ENCODE measurements at regions not wholly inside any gene's neighbourhood (a gene's known extent, or its start where the extent isn't known, plus 50 kb on each side); places are given as distances from the start of the nearest gene placed in this dataset.

GRCh38 chr4:178066338-178066941, 624.2 kb upstream of the AGA start:
- Histone ChIP-seq H3K4me1 (ENCODE audit: control insufficient read depth in 1 of 2, insufficient read depth in 2 of 2, low read length in 2 of 2) (no peaks in the 10 kb centered on the region), H3K4me3 (replicated peaks in 1 of 3; ENCODE audit: low read depth in 2 of 3, low read length in 3 of 3) (no peak overlapping the region), H2AFZ (ENCODE audit: insufficient read depth, low read depth, low read length, poor library complexity, severe bottlenecking) (no peak overlapping the region), H3K9me3 (replicated peaks in 1 of 2; ENCODE audit: control insufficient read depth in 1 of 2, insufficient read depth in 1 of 2, low read length in 2 of 2) (peaks cover 0 to 7% of the 10 kb centered on the region in 2 donors), H3K79me2 (ENCODE audit: insufficient read depth, low read length) (no peaks in the 10 kb centered on the region), H3K27ac (ENCODE audit: low read depth in 1 of 2, low read length in 2 of 2) (no peak overlapping the region), H3K36me3 (replicated peaks in 1 of 2; ENCODE audit: control insufficient read depth in 1 of 2, insufficient read depth in 2 of 2, low read length in 2 of 2) (no peaks in the 10 kb centered on the region), H3K27me3 (ENCODE audit: control insufficient read depth in 2 of 2, insufficient read depth in 2 of 2, low read length in 2 of 2) (no peaks in the 10 kb centered on the region), H4K20me1 (ENCODE audit: insufficient read depth, low read length) (no peaks in the 10 kb centered on the region), H3K9ac (ENCODE audit: insufficient read depth, low read length, poor library complexity, severe bottlenecking) (no peak overlapping the region), H3K4me2 (replicated peaks; ENCODE audit: extremely low read depth, low read length, poor library complexity, severe bottlenecking) (no peak overlapping the region)
- TF ChIP-seq CTCF (IDR thresholded peaks at IDR 0.05): no peak
- no peak for DNase-seq
- WGBS (ENCODE audit: insufficient coverage): no CpG with 5 or more reads among the region's 2 CpGs
- H3K27me3 Mint-ChIP-seq (ENCODE audit: low read depth in 3 of 3): no peaks in the 10 kb centered on the region
- H3K27ac Mint-ChIP-seq: no peak overlapping the region
- H3K9me3 Mint-ChIP-seq: peaks cover 0 to 5% (median 0%) of the 10 kb centered on the region in 7 donors
- no peak overlapping the region for H3K4me3 Mint-ChIP-seq
- no peaks in the 10 kb centered on the region for H3K36me3 Mint-ChIP-seq
- H3K4me1 Mint-ChIP-seq: no peaks in the 10 kb centered on the region
- intact Hi-C loops (cut with micrococcal nuclease): no loop called here

DNA sequence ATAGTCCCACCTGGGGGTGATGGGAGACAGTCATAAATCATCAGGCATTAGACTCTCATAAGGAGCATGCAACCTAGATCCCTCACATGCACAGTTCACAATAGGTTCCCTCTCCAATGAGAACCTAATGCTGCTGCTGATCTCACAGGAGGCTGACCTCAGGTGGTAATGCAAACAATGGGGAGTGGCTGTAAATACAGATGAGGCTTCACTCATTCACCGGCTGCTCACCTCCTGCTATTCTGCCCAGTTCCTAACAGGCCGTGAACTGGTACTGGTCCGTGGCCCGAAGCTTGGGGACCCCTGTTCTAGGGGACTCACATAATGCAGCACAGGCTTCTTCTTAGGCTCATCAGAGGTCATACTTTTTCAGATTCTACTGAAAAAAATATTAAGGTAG, 625.9 kb upstream of the AGA start:
- WGBS (ENCODE audit: insufficient coverage): 100% methylated on average over 1 of the region's 4 CpGs
- Histone ChIP-seq H3K4me3 (replicated peaks in 1 of 3; ENCODE audit: low read depth in 2 of 3, low read length in 3 of 3) (no peak overlapping the region), H4K20me1 (ENCODE audit: insufficient read depth, low read length) (no peaks in the 10 kb centered on the region), H3K27ac (ENCODE audit: low read depth in 1 of 2, low read length in 2 of 2) (no peak overlapping the region), H3K4me2 (replicated peaks; ENCODE audit: extremely low read depth, low read length, poor library complexity, severe bottlenecking) (no peak overlapping the region), H3K36me3 (replicated peaks in 1 of 2; ENCODE audit: control insufficient read depth in 1 of 2, insufficient read depth in 2 of 2, low read length in 2 of 2) (no peaks in the 10 kb centered on the region), H3K4me1 (ENCODE audit: control insufficient read depth in 1 of 2, insufficient read depth in 2 of 2, low read length in 2 of 2) (no peaks in the 10 kb centered on the region), H3K79me2 (ENCODE audit: insufficient read depth, low read length) (no peaks in the 10 kb centered on the region), H3K9ac (ENCODE audit: insufficient read depth, low read length, poor library complexity, severe bottlenecking) (no peak overlapping the region), H3K27me3 (ENCODE audit: control insufficient read depth in 2 of 2, insufficient read depth in 2 of 2, low read length in 2 of 2) (no peaks in the 10 kb centered on the region), H3K9me3 (replicated peaks in 1 of 2; ENCODE audit: control insufficient read depth in 1 of 2, insufficient read depth in 1 of 2, low read length in 2 of 2) (peaks cover 0 to 7% of the 10 kb centered on the region in 2 donors), H2AFZ (ENCODE audit: insufficient read depth, low read depth, low read length, poor library complexity, severe bottlenecking) (no peak overlapping the region)
- Mint-ChIP-seq H3K27me3 (ENCODE audit: low read depth in 3 of 3) (no peaks in the 10 kb centered on the region), H3K9me3 (peaks cover 0 to 5% (median 0%) of the 10 kb centered on the region in 7 donors), H3K27ac (no peak overlapping the region), H3K4me1 (no peaks in the 10 kb centered on the region), H3K4me3 (no peak overlapping the region), H3K36me3 (no peaks in the 10 kb centered on the region)
- no peak for TF ChIP-seq CTCF (IDR thresholded peaks at IDR 0.05)
- DNase-seq: no peak
- intact Hi-C loops (cut with micrococcal nuclease): no loop called here

All from CD14-positive monocyte (primary cell).